Ovary (tissue), 7 donors: ENCODE measurements at regions not wholly inside any gene's neighbourhood (a gene's known extent, or its start where the extent isn't known, plus 50 kb on each side); places are given as distances from the start of the nearest gene placed in this dataset.

ENCODE experiments used
- DNase-seq, 5 donors: peaks; one replicate each; pipeline ENCODE4 v3.0.0-alpha.2; 2019 to 2020
- H3K27ac ChIP-seq, 2 donors: fragments of 200-600 bp; one replicate each; pipeline versions ENCODE4 v1.5.1 to v1.8.0; 2019 to 2022
- H3K27me3 ChIP-seq: fragments of 200-600 bp; one replicate; pipeline ENCODE4 v1.8.0; 2022
- H3K36me3 ChIP-seq: fragments of 200-600 bp; sonication (generic); one replicate; pipeline ENCODE4 v1.5.1; 2019
- H3K4me1 ChIP-seq: one replicate; pipeline ENCODE4 v1.8.1; 2013; ENCODE audit warnings: mild to moderate bottlenecking, moderate library complexity; ENCODE audit not compliant: insufficient read depth
- H3K4me3 ChIP-seq: fragments of 200-600 bp; sonication (generic); one replicate; pipeline ENCODE4 v1.5.1; 2017
- H3K9me3 ChIP-seq, 2 donors: fragments of 200-600 bp in 1 of 2; sonication (generic) in 1 of 2; one replicate each; pipeline versions ENCODE4 v1.5.1 to v1.8.1; 2013 to 2019; ENCODE audit warnings: mild to moderate bottlenecking in 1 of 2, moderate library complexity in 1 of 2
- CTCF ChIP-seq, 3 donors: fragments of 450-650 bp in 2 of 3; fragments of 200-600 bp in 1 of 3; IDR thresholded peaks; one replicate each; pipeline versions ENCODE4 v1.5.1 to v1.8.0; 2016 to 2022; ENCODE audit warnings: antibody characterized with exemption in 3 of 3, mild to moderate bottlenecking in 1 of 3
- EP300 ChIP-seq: sonication (generic); formaldehyde crosslinking; IDR thresholded peaks from one replicate; pipeline ENCODE4 v1.6.1; 2017; ENCODE audit warnings: antibody characterized with exemption
- POLR2A ChIP-seq: fragments of 450-650 bp; IDR thresholded peaks from one replicate; pipeline ENCODE4 v1.6.1; 2017; ENCODE audit warnings: antibody characterized with exemption, mild to moderate bottlenecking, moderate library complexity
- WGBS, 3 donors: extraction: QIAGEN DNeasy Blood & Tissue Kit in 1 of 3; methylation state at CpG; one replicate each; pipeline versions ENCODE4 v1.1.5 to v1.1.7; 2013 to 2017; 5-methylcytosine and 5-hydroxymethylcytosine counted together
- intact Hi-C, 4 donors: fragments of 100-400 bp; cut with DNase I; formaldehyde crosslinking; loops; one replicate each; pipeline versions ENCODE4 v1.11.0 to v1.15.1; 2022 to 2023
- donor health status: DM: no; HTN: no; CAD: no; lungs with moderate emphysema.
- donor health status: DM: no; HTN: no; CAD: no.
- donor health status: Bipolar disorder and iron deficiency.
- donor health status: DM: no; HTN: no; CAD: no.
- donor health status: DM: yes; HTN: yes; CAD: no.

DNA sequence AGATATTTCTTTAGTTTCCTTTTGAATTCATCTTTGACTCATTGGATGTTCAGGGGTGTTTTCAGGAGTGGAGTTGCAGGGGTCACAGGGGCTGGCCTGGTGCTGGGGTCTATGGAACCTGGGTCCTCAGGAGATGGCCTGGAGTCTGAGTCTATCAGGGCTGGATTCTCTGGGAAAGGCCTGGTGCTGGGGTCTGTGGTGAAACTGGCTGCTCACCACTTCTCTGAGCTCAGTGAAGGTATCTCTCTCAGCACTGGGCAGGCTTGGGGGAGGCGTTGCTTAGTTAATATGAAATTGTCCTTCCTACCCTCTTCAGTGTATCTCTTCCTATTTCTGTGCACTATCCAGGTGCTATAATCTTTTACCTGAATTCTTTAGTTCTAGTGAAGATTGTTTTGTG, 83.1 kb upstream of the SLC24A3 start:
- 86 to 100% (median 94%) methylated on average over 1 of the region's 1 CpG for WGBS, 3 donors
- DNase-seq: no peak
- H3K4me3 ChIP-seq: no peak overlapping the region
- H3K27ac ChIP-seq: no peak overlapping the region
- no peaks in the 10 kb centered on the region for H3K9me3 ChIP-seq
- no peaks in the 10 kb centered on the region for H3K36me3 ChIP-seq
- H3K27me3 ChIP-seq: no peaks in the 10 kb centered on the region
- no peaks in the 10 kb centered on the region for H3K4me1 ChIP-seq
- intact Hi-C loops: loop anchor here in 1 of 4 donors (10.0 kb wide), 1 partner anchor 65 kb away; no protein-coding TSS in a partner anchor
- TF ChIP-seq EP300 (no peak), CTCF (IDR thresholded peaks at IDR 0.05) (no peak), POLR2A (no peak)

GRCh38 chr20:19129976-19130612, 82.3 kb upstream of the SLC24A3 start:
- intact Hi-C loops: loop anchor here in 1 of 4 donors (10.0 kb wide), 1 partner anchor 65 kb away; no protein-coding TSS in a partner anchor
- TF ChIP-seq EP300: no peak
- TF ChIP-seq CTCF (IDR thresholded peaks at IDR 0.05): no peak
- TF ChIP-seq POLR2A: no peak
- Histone ChIP-seq H3K36me3 (no peaks in the 10 kb centered on the region), H3K4me1 (no peaks in the 10 kb centered on the region), H3K4me3 (no peak overlapping the region), H3K27ac (no peak overlapping the region), H3K9me3 (no peaks in the 10 kb centered on the region), H3K27me3 (no peaks in the 10 kb centered on the region)
- WGBS, 3 donors: 59 to 68% (median 67%) methylated on average over 5 of the region's 5 CpGs
- DNase-seq: no peak

GRCh38 chr20:19130613-19130984, 81.8 kb upstream of the SLC24A3 start:
- H3K27ac ChIP-seq: no peak overlapping the region
- no peak for DNase-seq
- intact Hi-C loops: no loop called here
- no peaks in the 10 kb centered on the region for H3K9me3 ChIP-seq
- H3K27me3 ChIP-seq: no peaks in the 10 kb centered on the region
- H3K4me1 ChIP-seq: no peaks in the 10 kb centered on the region
- H3K36me3 ChIP-seq: no peaks in the 10 kb centered on the region
- no peak overlapping the region for H3K4me3 ChIP-seq
- no peak for TF ChIP-seq CTCF (IDR thresholded peaks at IDR 0.05)
- TF ChIP-seq POLR2A: no peak
- TF ChIP-seq EP300: no peak
- 88 to 91% (median 90%) methylated on average over 4 of the region's 4 CpGs for WGBS, 3 donors

- WGBS, 3 donors: 63 to 85% (median 73%) methylated on average over 3 of the region's 3 CpGs
- no peaks in the 10 kb centered on the region for H3K27me3 ChIP-seq
- no peak for DNase-seq
- H3K4me1 ChIP-seq: no peaks in the 10 kb centered on the region
- no peak overlapping the region for H3K27ac ChIP-seq
- no peak for TF ChIP-seq CTCF (IDR thresholded peaks at IDR 0.05)
- TF ChIP-seq EP300: no peak
- no peak for TF ChIP-seq POLR2A
- H3K4me3 ChIP-seq: no peak overlapping the region
- no peaks in the 10 kb centered on the region for H3K36me3 ChIP-seq
- intact Hi-C loops: no loop called here
- H3K9me3 ChIP-seq: no peaks in the 10 kb centered on the region
Measured at GRCh38 chr20:19137641-19138040, 74.8 kb upstream of the SLC24A3 start.
